Neural crest cell (in vitro differentiated cells): ENCODE measurements at regions not wholly inside any gene's neighbourhood (a gene's known extent, or its start where the extent isn't known, plus 50 kb on each side); places are given as distances from the start of the nearest gene placed in this dataset.

Source experiments
- DNase-seq: peaks from one replicate; pipeline ENCODE4 v3.0.0; 2021; ENCODE audit warnings: low read depth, mixed read lengths, low spot score
- H3K27ac Mint-ChIP-seq: one replicate; pipeline ENCODE4 v1.8.0; 2021; ENCODE audit warnings: mild to moderate bottlenecking, mixed read lengths; ENCODE audit not compliant: unreplicated experiment
- H3K27me3 Mint-ChIP-seq: 2 replicates; pipeline ENCODE4 v1.8.0; 2021; ENCODE audit warnings: low read depth, mild to moderate bottlenecking, mixed read lengths
- H3K36me3 Mint-ChIP-seq: 2 replicates; pipeline ENCODE4 v1.8.0; 2021; ENCODE audit warnings: low read depth, mild to moderate bottlenecking, mixed read lengths
- H3K4me1 Mint-ChIP-seq: 2 replicates; pipeline ENCODE4 v1.8.0; 2021; ENCODE audit warnings: mixed read lengths
- H3K4me3 Mint-ChIP-seq: one replicate; pipeline ENCODE4 v1.8.0; 2021; ENCODE audit warnings: mild to moderate bottlenecking, mixed read lengths
- H3K9me3 Mint-ChIP-seq: 2 replicates; pipeline ENCODE4 v1.8.0; 2021; ENCODE audit warnings: mixed read lengths
- TF ChIP-seq, protein P1 (sequence below): fragments of 200-600 bp; sonication (generic); conservative IDR thresholded peaks from 2 replicates; pipeline ENCODE4 v1.5.0; 2021; ENCODE audit warnings: antibody characterized with exemption, mild to moderate bottlenecking

DNA sequence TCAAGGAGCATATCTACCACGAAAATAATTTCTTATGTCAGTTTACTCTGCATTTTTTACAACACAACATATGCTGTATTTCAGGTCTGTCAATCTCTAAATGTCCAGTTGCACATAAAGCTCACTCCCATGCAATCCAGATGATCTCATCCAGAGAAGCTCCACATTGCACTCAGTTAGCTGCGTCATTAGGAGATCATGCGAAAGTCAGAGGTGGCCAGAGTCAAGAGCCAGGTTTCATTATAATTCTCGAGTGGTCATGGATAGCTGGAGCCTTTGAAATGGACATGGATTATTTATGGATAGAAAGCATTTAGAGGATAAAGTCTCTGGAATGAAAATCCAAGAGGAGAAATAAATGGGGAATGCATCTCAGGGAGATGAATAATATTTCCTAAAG, 232.3 kb downstream of the GAS1 start:
- DNase-seq = no peak
- Mint-ChIP-seq H3K27me3 (no peaks in the 10 kb centered on the region), H3K36me3 (no peaks in the 10 kb centered on the region), H3K4me1 (no peaks in the 10 kb centered on the region), H3K9me3 (peaks cover 5% of the 10 kb centered on the region), H3K27ac (no peak overlapping the region), H3K4me3 (no peak overlapping the region)
- TF ChIP-seq, protein P1, sequence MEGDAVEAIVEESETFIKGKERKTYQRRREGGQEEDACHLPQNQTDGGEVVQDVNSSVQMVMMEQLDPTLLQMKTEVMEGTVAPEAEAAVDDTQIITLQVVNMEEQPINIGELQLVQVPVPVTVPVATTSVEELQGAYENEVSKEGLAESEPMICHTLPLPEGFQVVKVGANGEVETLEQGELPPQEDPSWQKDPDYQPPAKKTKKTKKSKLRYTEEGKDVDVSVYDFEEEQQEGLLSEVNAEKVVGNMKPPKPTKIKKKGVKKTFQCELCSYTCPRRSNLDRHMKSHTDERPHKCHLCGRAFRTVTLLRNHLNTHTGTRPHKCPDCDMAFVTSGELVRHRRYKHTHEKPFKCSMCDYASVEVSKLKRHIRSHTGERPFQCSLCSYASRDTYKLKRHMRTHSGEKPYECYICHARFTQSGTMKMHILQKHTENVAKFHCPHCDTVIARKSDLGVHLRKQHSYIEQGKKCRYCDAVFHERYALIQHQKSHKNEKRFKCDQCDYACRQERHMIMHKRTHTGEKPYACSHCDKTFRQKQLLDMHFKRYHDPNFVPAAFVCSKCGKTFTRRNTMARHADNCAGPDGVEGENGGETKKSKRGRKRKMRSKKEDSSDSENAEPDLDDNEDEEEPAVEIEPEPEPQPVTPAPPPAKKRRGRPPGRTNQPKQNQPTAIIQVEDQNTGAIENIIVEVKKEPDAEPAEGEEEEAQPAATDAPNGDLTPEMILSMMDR = no peak

DNA sequence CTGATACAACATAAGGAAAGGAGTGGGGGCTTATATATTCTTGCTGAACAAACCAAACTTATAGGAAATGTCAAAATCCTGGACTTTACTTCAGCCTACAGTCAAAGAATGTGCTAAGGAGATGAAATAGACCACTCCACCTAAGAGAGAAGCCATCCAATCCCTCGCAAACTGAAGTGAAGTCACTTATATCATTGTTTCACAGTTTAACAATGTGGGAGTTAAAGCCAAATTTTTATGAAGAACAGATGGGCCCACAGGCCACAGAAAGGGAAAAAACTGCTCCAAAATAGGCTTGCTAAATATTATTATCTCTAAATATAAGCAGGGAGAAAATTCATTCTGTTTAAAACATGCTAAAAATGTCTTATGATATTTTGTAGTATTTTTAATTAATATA, 233.3 kb downstream of the GAS1 start:
- TF ChIP-seq, protein P1 = no peak
- Mint-ChIP-seq H3K27me3 (no peaks in the 10 kb centered on the region), H3K4me3 (no peak overlapping the region), H3K36me3 (no peaks in the 10 kb centered on the region), H3K4me1 (no peaks in the 10 kb centered on the region), H3K27ac (no peak overlapping the region), H3K9me3 (peaks cover 2% of the 10 kb centered on the region)
- no peak for DNase-seq

DNA sequence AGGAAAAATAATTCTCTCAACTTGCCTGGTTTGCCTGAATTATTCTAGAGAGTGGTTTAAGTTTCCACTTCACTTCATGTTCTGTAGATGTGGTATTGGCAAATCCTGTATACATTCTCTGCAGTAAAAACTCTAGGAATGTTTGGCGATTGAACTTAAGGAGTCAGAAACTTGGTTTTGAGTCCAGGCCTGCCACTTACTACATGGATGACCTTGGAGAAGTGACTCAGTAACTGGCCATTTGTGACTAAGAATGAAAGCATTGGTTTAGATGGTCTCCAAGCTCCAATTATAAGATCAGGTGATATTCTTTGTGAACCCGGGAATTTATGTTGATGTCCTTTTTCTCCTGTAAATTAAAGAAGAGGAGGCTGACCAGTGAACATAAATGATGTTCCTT, 233.8 kb downstream of the GAS1 start:
- Mint-ChIP-seq H3K36me3 (no peaks in the 10 kb centered on the region), H3K4me3 (no peak overlapping the region), H3K27me3 (no peaks in the 10 kb centered on the region), H3K4me1 (no peaks in the 10 kb centered on the region), H3K27ac (no peak overlapping the region), H3K9me3 (peaks cover 2% of the 10 kb centered on the region)
- no peak for DNase-seq
- TF ChIP-seq, protein P1 = no peak

DNA sequence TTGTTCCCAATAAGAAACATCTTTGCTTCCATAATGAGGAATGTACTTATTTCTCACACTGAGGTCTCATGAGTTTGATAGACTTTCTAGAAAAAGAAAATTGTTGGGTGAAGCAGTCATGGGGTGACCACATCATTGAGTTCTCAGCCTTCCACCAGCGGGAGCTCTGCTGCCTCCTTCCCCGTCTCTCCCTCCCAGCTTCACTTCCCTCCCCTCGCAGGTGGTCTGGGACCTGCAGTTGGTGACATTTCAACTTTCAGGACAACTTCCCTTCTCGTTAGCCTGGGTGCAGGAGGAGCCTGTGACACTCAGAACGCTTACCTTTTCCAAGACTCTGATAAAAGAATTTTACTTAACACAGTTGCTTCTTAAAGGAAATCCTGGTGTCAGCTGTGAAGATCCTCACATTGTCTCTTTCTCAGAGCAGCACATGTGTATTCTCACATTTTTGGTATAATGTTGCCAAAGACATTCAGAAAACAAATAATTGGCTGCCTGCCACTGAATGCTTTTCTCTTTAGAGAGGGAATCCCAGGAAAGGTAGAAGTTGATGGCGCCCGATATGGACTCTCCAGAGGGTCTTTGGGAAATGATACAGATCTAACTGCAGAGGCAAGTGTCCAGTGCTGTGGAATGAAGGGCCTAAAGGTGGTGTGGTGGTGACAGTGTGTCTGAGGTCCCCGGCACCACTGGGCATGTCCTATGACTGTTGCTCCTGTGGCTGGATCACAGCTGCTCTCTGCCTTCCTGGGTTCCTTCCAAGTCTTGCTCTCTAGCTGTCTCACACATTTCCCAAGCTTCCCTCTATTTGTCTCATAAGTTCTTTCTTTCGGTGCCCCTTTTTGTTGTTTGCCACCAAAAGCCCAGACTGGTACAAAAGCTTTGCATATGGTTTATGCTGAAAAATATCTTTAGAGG, 238.1 kb downstream of the GAS1 start:
- H3K36me3 Mint-ChIP-seq = no peaks in the 10 kb centered on the region
- TF ChIP-seq, protein P1 = no peak
- DNase-seq = no peak
- H3K27me3 Mint-ChIP-seq = no peaks in the 10 kb centered on the region
- no peaks in the 10 kb centered on the region for H3K9me3 Mint-ChIP-seq
- no peak overlapping the region for H3K4me3 Mint-ChIP-seq
- no peaks in the 10 kb centered on the region for H3K4me1 Mint-ChIP-seq
- H3K27ac Mint-ChIP-seq = no peak overlapping the region

DNA sequence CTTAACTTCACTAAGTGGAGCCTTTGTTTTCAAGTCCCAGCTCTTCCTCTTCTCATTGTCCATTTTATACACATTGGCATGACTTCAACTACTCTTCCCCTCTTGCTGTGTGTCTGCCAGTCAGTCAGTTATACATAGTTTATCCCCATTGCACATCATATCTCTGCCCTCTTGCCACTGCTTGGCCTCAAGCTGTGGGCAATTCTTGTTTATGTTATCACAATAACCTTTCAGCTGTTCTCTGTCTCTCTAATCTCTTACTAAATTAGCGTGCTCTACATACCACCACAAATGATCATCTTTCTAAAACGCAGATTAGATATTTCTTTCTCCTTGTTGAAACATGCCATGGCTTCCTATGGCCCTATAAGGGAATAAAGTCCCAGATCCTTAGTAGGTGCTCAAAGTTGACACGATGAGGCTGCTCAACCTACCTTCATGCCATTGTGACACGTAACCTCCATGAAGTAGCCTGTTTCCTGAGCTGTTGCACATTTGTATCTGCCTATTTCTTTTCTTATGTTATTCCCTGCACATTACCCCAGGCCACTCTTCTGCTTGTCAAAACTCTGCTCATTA, 239.3 kb downstream of the GAS1 start:
- TF ChIP-seq, protein P1 = no peak
- Mint-ChIP-seq H3K27me3 (no peaks in the 10 kb centered on the region), H3K27ac (peak overlapping the region; percentile 0), H3K4me3 (no peak overlapping the region), H3K4me1 (no peaks in the 10 kb centered on the region), H3K36me3 (no peaks in the 10 kb centered on the region), H3K9me3 (no peaks in the 10 kb centered on the region)
- no peak for DNase-seq
